SK-N-SH (cell line): ENCODE measurements at regions not wholly inside any gene's neighbourhood (a gene's known extent, or its start where the extent isn't known, plus 50 kb on each side); places are given as distances from the start of the nearest gene placed in this dataset.

ENCODE experiments used
- ELF1 ChIP-seq: IDR thresholded peaks from 2 replicates; pipeline ENCODE4 v1.4.0; 2012
- EP300 ChIP-seq, 2 experiments: IDR thresholded peaks; 2 replicates each; pipeline versions ENCODE4 v1.4.0 to v1.6.1; 2012; ENCODE audit warnings: borderline replicate concordance in 1 of 2, low read depth in 1 of 2, low read length in 1 of 2
- EZH2phosphoT487 ChIP-seq: fragments of 200-600 bp; sonication (generic); IDR thresholded peaks from 2 replicates; pipeline ENCODE4 v1.6.1; 2017; ENCODE audit warnings: low read depth, mixed run types, mild to moderate bottlenecking, antibody characterized with exemption, moderate library complexity, borderline replicate concordance
- NRF1 ChIP-seq: IDR thresholded peaks from 2 replicates; pipeline ENCODE4 v1.6.1; 2012; ENCODE audit warnings: low read depth, mild to moderate bottlenecking, low read length
- RCOR1 ChIP-seq: fragments of 150-350 bp; IDR thresholded peaks from 2 replicates; pipeline ENCODE4 v1.6.1; 2017; ENCODE audit warnings: antibody characterized with exemption, low read length
- RFX5 ChIP-seq: IDR thresholded peaks from 2 replicates; pipeline ENCODE4 v1.6.1; 2012; ENCODE audit warnings: mild to moderate bottlenecking, improper control_type of control experiment, low read length
- YY1 ChIP-seq: IDR thresholded peaks from 2 replicates; pipeline ENCODE4 v1.4.0; 2012; ENCODE audit warnings: low read depth, mild to moderate bottlenecking
- TF ChIP-seq, protein P1 (sequence below): fragments of 200-600 bp; sonication (generic); IDR thresholded peaks from 2 replicates; pipeline ENCODE4 v1.6.1; 2017; ENCODE audit warnings: antibody characterized with exemption, mild to moderate bottlenecking, moderate library complexity

GRCh38 chr5:152953788-152954483 lies 536.5 kb upstream of the GRIA1 start:
- TF ChIP-seq EZH2phosphoT487 (no peak), YY1 (no peak), RCOR1 (no peak), ELF1 (no peak), RFX5 (no peak), NRF1 (no peak), EP300 (IDR thresholded peaks at IDR 0.05; ENCODE audit: borderline replicate concordance in 1 of 2, low read depth in 1 of 2, low read length in 1 of 2) (no peak)
- TF ChIP-seq, protein P1, sequence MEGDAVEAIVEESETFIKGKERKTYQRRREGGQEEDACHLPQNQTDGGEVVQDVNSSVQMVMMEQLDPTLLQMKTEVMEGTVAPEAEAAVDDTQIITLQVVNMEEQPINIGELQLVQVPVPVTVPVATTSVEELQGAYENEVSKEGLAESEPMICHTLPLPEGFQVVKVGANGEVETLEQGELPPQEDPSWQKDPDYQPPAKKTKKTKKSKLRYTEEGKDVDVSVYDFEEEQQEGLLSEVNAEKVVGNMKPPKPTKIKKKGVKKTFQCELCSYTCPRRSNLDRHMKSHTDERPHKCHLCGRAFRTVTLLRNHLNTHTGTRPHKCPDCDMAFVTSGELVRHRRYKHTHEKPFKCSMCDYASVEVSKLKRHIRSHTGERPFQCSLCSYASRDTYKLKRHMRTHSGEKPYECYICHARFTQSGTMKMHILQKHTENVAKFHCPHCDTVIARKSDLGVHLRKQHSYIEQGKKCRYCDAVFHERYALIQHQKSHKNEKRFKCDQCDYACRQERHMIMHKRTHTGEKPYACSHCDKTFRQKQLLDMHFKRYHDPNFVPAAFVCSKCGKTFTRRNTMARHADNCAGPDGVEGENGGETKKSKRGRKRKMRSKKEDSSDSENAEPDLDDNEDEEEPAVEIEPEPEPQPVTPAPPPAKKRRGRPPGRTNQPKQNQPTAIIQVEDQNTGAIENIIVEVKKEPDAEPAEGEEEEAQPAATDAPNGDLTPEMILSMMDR: no peak
